ENCODE measurements at regions not wholly inside any gene's neighbourhood (a gene's known extent, or its start where the extent isn't known, plus 50 kb on each side); places are given as distances from the start of the nearest gene placed in this dataset.

DNA sequence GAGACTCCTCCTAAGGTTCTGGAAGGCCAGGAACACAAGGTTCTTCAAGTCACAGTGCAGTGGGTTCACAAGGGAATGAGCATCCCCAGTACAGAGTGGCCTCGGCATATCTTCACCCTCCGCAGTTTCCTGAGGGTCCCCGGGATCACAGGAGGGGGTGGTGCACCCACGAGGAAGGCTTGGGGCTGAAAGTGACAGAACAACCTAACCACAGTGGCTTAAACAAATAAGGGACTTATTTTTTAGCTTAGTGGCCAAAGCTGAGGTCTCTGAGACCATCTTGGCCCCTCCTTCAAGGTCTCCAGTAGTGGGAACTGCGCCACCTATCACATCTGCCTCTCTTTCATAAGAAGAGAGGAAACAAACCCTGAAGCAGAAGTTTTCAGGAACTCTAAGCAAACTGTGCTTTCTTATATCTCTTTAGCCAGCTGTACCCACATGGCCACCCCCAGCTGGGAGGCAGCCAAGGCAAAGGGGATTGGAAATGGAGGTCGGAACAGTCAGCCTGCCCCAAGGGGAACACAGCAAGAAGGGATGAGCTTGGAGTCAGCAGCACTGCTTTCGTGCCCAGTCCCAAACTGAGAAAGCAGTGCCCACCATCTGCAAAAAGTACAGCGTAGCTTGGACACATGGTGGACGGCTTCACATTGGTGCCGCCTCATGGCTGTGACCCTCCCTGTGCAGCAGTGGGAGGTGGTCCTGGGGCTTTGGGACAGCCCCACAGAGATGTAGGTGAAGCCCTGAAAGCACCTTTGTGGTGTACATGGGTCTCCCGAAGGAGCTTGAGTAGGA is 260.0 kb upstream of the ID2 start:
- H4K8ac ChIP-seq (ENCODE audit: low read depth, low read length) = no peak overlapping the region
- peak overlapping the region; percentile 83 for H3K18ac ChIP-seq (ENCODE audit: low read length)
- no peaks in the 10 kb centered on the region for H3K79me1 ChIP-seq (ENCODE audit: low read depth, low read length)
- no peak overlapping the region for H3K14ac ChIP-seq (ENCODE audit: low read length)
- no peak overlapping the region for H4K91ac ChIP-seq (ENCODE audit: low read depth, low read length, poor library complexity)
- peaks cover 0 to 1% of the 10 kb centered on the region in 2 donors for H3K9me3 ChIP-seq (replicated peaks in 1 of 2; ENCODE audit: control insufficient read depth in 2 of 2, insufficient read depth in 1 of 2, low read depth in 1 of 2, low read length in 2 of 2)
- H3K27me3 ChIP-seq (ENCODE audit: control insufficient read depth in 3 of 3, insufficient read depth in 3 of 3, low read depth in 1 of 3, low read length in 3 of 3) = peaks cover 0 to 3% (median 0%) of the 10 kb centered on the region in 3 experiments
- no peak overlapping the region for H2BK15ac ChIP-seq (ENCODE audit: low read length)
- peak overlapping the region; percentile 54 for H2AK5ac ChIP-seq (ENCODE audit: low read depth, low read length)
- H3K4me2 ChIP-seq (ENCODE audit: insufficient read depth, low read length, poor library complexity, severe bottlenecking) = no peak overlapping the region
- DNase-seq (ENCODE audit: low spot score) = no peak
- no CpG with 5 or more reads among the region's 11 CpGs for whole genome bisulfite sequencing, 2 donors (ENCODE audit: extremely low coverage in 2 of 2, insufficient read length in 2 of 2, insufficient replicate concordance in 1 of 2)
- H3K4me1 ChIP-seq (ENCODE audit: control insufficient read depth in 2 of 2, insufficient read depth in 1 of 2, low read depth in 1 of 2, low read length in 2 of 2) = no peaks in the 10 kb centered on the region
- no peaks in the 10 kb centered on the region for H3K36me3 ChIP-seq (replicated peaks in 1 of 2; ENCODE audit: control insufficient read depth in 2 of 2, insufficient read depth in 2 of 2, low read length in 2 of 2)
- peak overlapping the region; percentile 18 for H3K23ac ChIP-seq (ENCODE audit: low read depth, low read length, poor library complexity)
- no peak overlapping the region for H2BK120ac ChIP-seq (ENCODE audit: low read depth, low read length)
- peak overlapping the region; percentile 15 for H2BK5ac ChIP-seq (ENCODE audit: low read length)
- H3K4me3 ChIP-seq (ENCODE audit: low read length in 2 of 2) = no peak overlapping the region
- H3K27ac ChIP-seq (replicated peaks; ENCODE audit: low read length) = no peak overlapping the region
- H3K4ac ChIP-seq (ENCODE audit: low read length) = no peak overlapping the region
- H3K9ac ChIP-seq (ENCODE audit: low read depth, low read length, poor library complexity) = peak overlapping the region; percentile 39
- H2AFZ ChIP-seq (ENCODE audit: low read length) = peak overlapping the region; percentile 15
- no peak overlapping the region for H2BK12ac ChIP-seq (ENCODE audit: low read length)

DNA sequence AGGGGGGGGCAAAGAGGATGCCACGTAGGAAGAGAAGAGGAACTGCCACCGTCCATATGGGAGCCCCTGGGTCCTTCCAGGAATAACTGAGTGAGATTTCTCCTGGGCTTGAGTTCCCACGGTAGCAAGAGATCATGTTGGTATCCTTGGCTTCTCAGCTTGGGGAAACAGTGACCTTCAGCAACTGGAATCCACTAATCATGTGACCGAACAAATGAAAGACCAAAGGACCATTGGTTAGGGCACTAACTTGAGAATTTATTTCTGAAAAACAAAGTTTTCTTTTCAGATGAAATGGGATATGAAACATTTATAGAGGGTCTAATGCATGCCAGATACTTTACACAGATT is 259.4 kb upstream of the ID2 start:
- Histone ChIP-seq H3K27me3 (ENCODE audit: control insufficient read depth in 3 of 3, insufficient read depth in 3 of 3, low read depth in 1 of 3, low read length in 3 of 3) (peaks cover 0 to 3% (median 0%) of the 10 kb centered on the region in 3 experiments), H3K9ac (ENCODE audit: low read depth, low read length, poor library complexity) (no peak overlapping the region), H4K91ac (ENCODE audit: low read depth, low read length, poor library complexity) (no peak overlapping the region), H3K23ac (ENCODE audit: low read depth, low read length, poor library complexity) (no peak overlapping the region), H3K36me3 (replicated peaks in 1 of 2; ENCODE audit: control insufficient read depth in 2 of 2, insufficient read depth in 2 of 2, low read length in 2 of 2) (no peaks in the 10 kb centered on the region), H2BK15ac (ENCODE audit: low read length) (no peak overlapping the region), H3K9me3 (replicated peaks in 1 of 2; ENCODE audit: control insufficient read depth in 2 of 2, insufficient read depth in 1 of 2, low read depth in 1 of 2, low read length in 2 of 2) (peaks cover 0 to 1% of the 10 kb centered on the region in 2 donors), H3K4me2 (ENCODE audit: insufficient read depth, low read length, poor library complexity, severe bottlenecking) (no peak overlapping the region), H3K18ac (ENCODE audit: low read length) (peak overlapping the region; percentile 83), H2BK120ac (ENCODE audit: low read depth, low read length) (no peak overlapping the region), H3K14ac (ENCODE audit: low read length) (no peak overlapping the region), H2AFZ (ENCODE audit: low read length) (no peak overlapping the region), H3K4me1 (ENCODE audit: control insufficient read depth in 2 of 2, insufficient read depth in 1 of 2, low read depth in 1 of 2, low read length in 2 of 2) (no peaks in the 10 kb centered on the region), H3K4me3 (ENCODE audit: low read length in 2 of 2) (no peak overlapping the region), H3K27ac (replicated peaks; ENCODE audit: low read length) (no peak overlapping the region), H2BK5ac (ENCODE audit: low read length) (peak overlapping the region; percentile 15), H3K4ac (ENCODE audit: low read length) (no peak overlapping the region), H3K79me1 (ENCODE audit: low read depth, low read length) (no peaks in the 10 kb centered on the region), H4K8ac (ENCODE audit: low read depth, low read length) (no peak overlapping the region), H2BK12ac (ENCODE audit: low read length) (no peak overlapping the region), H2AK5ac (ENCODE audit: low read depth, low read length) (peak overlapping the region; percentile 54)
- no CpG with 5 or more reads among the region's 4 CpGs for WGBS, 2 donors (ENCODE audit: extremely low coverage in 2 of 2, insufficient read length in 2 of 2, insufficient replicate concordance in 1 of 2)
- no peak for DNase-seq (ENCODE audit: low spot score)

- no peak for DNase-seq (ENCODE audit: low spot score)
- Histone ChIP-seq H2BK15ac (ENCODE audit: low read length) (no peak overlapping the region), H3K9ac (ENCODE audit: low read depth, low read length, poor library complexity) (no peak overlapping the region), H2BK120ac (ENCODE audit: low read depth, low read length) (no peak overlapping the region), H3K23ac (ENCODE audit: low read depth, low read length, poor library complexity) (no peak overlapping the region), H3K79me1 (ENCODE audit: low read depth, low read length) (no peaks in the 10 kb centered on the region), H4K91ac (ENCODE audit: low read depth, low read length, poor library complexity) (no peak overlapping the region), H3K4me2 (ENCODE audit: insufficient read depth, low read length, poor library complexity, severe bottlenecking) (no peak overlapping the region), H3K9me3 (replicated peaks in 1 of 2; ENCODE audit: control insufficient read depth in 2 of 2, insufficient read depth in 1 of 2, low read depth in 1 of 2, low read length in 2 of 2) (peaks cover 0 to 1% of the 10 kb centered on the region in 2 donors), H3K4me3 (ENCODE audit: low read length in 2 of 2) (no peak overlapping the region), H3K18ac (ENCODE audit: low read length) (no peak overlapping the region), H4K8ac (ENCODE audit: low read depth, low read length) (no peak overlapping the region), H3K14ac (ENCODE audit: low read length) (no peak overlapping the region), H2AFZ (ENCODE audit: low read length) (no peak overlapping the region), H3K27ac (replicated peaks; ENCODE audit: low read length) (no peak overlapping the region), H3K4ac (ENCODE audit: low read length) (no peak overlapping the region), H2BK5ac (ENCODE audit: low read length) (no peak overlapping the region), H3K4me1 (ENCODE audit: control insufficient read depth in 2 of 2, insufficient read depth in 1 of 2, low read depth in 1 of 2, low read length in 2 of 2) (no peaks in the 10 kb centered on the region), H3K36me3 (replicated peaks in 1 of 2; ENCODE audit: control insufficient read depth in 2 of 2, insufficient read depth in 2 of 2, low read length in 2 of 2) (no peaks in the 10 kb centered on the region), H2AK5ac (ENCODE audit: low read depth, low read length) (no peak overlapping the region), H2BK12ac (ENCODE audit: low read length) (no peak overlapping the region), H3K27me3 (ENCODE audit: control insufficient read depth in 3 of 3, insufficient read depth in 3 of 3, low read depth in 1 of 3, low read length in 3 of 3) (no peaks in the 10 kb centered on the region)
- WGBS, 2 donors (ENCODE audit: extremely low coverage in 2 of 2, insufficient read length in 2 of 2, insufficient replicate concordance in 1 of 2) = no CpG with 5 or more reads among the region's 26 CpGs
Measured at GRCh38 chr2:8424997-8425900, 256.6 kb upstream of the ID2 start.

- no peak overlapping the region for H3K23ac ChIP-seq (ENCODE audit: low read depth, low read length, poor library complexity)
- no peak overlapping the region for H4K8ac ChIP-seq (ENCODE audit: low read depth, low read length)
- no peaks in the 10 kb centered on the region for H3K36me3 ChIP-seq (replicated peaks in 1 of 2; ENCODE audit: control insufficient read depth in 2 of 2, insufficient read depth in 2 of 2, low read length in 2 of 2)
- WGBS, 2 donors (ENCODE audit: extremely low coverage in 2 of 2, insufficient read length in 2 of 2, insufficient replicate concordance in 1 of 2) = no CpG with 5 or more reads among the region's 10 CpGs
- no peak overlapping the region for H2BK15ac ChIP-seq (ENCODE audit: low read length)
- no peak overlapping the region for H3K9ac ChIP-seq (ENCODE audit: low read depth, low read length, poor library complexity)
- H3K18ac ChIP-seq (ENCODE audit: low read length) = no peak overlapping the region
- H3K27me3 ChIP-seq (ENCODE audit: control insufficient read depth in 3 of 3, insufficient read depth in 3 of 3, low read depth in 1 of 3, low read length in 3 of 3) = no peaks in the 10 kb centered on the region
- no peak overlapping the region for H2BK12ac ChIP-seq (ENCODE audit: low read length)
- H3K27ac ChIP-seq (replicated peaks; ENCODE audit: low read length) = no peak overlapping the region
- no peak overlapping the region for H3K4me2 ChIP-seq (ENCODE audit: insufficient read depth, low read length, poor library complexity, severe bottlenecking)
- H3K4me1 ChIP-seq (ENCODE audit: control insufficient read depth in 2 of 2, insufficient read depth in 1 of 2, low read depth in 1 of 2, low read length in 2 of 2) = no peaks in the 10 kb centered on the region
- H2BK5ac ChIP-seq (ENCODE audit: low read length) = no peak overlapping the region
- H3K4me3 ChIP-seq (ENCODE audit: low read length in 2 of 2) = no peak overlapping the region
- H4K91ac ChIP-seq (ENCODE audit: low read depth, low read length, poor library complexity) = no peak overlapping the region
- DNase-seq (ENCODE audit: low spot score) = no peak
- no peak overlapping the region for H2AFZ ChIP-seq (ENCODE audit: low read length)
- H3K14ac ChIP-seq (ENCODE audit: low read length) = no peak overlapping the region
- no peak overlapping the region for H2BK120ac ChIP-seq (ENCODE audit: low read depth, low read length)
- H3K4ac ChIP-seq (ENCODE audit: low read length) = no peak overlapping the region
- peaks cover 0 to 1% of the 10 kb centered on the region in 2 donors for H3K9me3 ChIP-seq (replicated peaks in 1 of 2; ENCODE audit: control insufficient read depth in 2 of 2, insufficient read depth in 1 of 2, low read depth in 1 of 2, low read length in 2 of 2)
- no peaks in the 10 kb centered on the region for H3K79me1 ChIP-seq (ENCODE audit: low read depth, low read length)
- no peak overlapping the region for H2AK5ac ChIP-seq (ENCODE audit: low read depth, low read length)
Measured at GRCh38 chr2:8426550-8426949, 255.3 kb upstream of the ID2 start.

Measured in neuronal stem cell (in vitro differentiated cells).